HEK293 (cell line): ENCODE measurements at regions not wholly inside any gene's neighbourhood (a gene's known extent, or its start where the extent isn't known, plus 50 kb on each side); places are given as distances from the start of the nearest gene placed in this dataset.

Experiments used
- GFI1B ChIP-seq: fragments of 450-650 bp; formaldehyde crosslinking; IDR thresholded peaks from 2 replicates; pipeline ENCODE4 v1.5.1; 2016; ENCODE audit warnings: missing biosample characterization, missing genetic modification characterization
- ZNF514 ChIP-seq: fragments of 450-650 bp; formaldehyde crosslinking; IDR thresholded peaks from 2 replicates; pipeline ENCODE4 v1.5.1; 2016; ENCODE audit warnings: missing biosample characterization, missing genetic modification characterization
- TF ChIP-seq, protein P1 (sequence below): fragments of 450-650 bp; formaldehyde crosslinking; IDR thresholded peaks from 2 replicates; pipeline ENCODE4 v1.5.1; 2016; ENCODE audit warnings: missing biosample characterization, missing genetic modification characterization
- TF ChIP-seq, protein P2 (sequence below): fragments of 450-650 bp; formaldehyde crosslinking; IDR thresholded peaks from 2 replicates; pipeline ENCODE4 v1.5.1; 2016; ENCODE audit warnings: missing biosample characterization, missing genetic modification characterization

DNA sequence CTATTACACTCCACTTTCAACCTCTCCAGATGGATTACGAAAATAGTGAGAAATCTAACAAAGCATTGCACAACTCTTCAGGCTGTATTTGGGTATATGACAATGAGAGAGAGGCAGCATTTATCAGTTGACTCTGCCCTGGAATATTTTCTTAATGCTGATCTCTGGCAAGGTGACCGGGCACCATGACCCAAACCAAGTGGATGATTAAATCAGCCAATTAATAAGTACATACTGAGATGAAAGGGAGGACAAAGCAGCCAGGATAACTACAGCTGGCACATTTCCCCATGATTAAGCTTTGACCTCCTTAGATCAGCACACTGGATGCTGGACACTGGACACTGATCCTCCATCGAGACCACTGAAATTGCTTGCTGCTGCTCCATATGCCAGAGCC is 218.2 kb downstream of the ASCL1 start:
- TF ChIP-seq GFI1B (tag by site-specific recombination) (no peak), ZNF514 (tag by site-specific recombination) (no peak)
- TF ChIP-seq, protein P1, sequence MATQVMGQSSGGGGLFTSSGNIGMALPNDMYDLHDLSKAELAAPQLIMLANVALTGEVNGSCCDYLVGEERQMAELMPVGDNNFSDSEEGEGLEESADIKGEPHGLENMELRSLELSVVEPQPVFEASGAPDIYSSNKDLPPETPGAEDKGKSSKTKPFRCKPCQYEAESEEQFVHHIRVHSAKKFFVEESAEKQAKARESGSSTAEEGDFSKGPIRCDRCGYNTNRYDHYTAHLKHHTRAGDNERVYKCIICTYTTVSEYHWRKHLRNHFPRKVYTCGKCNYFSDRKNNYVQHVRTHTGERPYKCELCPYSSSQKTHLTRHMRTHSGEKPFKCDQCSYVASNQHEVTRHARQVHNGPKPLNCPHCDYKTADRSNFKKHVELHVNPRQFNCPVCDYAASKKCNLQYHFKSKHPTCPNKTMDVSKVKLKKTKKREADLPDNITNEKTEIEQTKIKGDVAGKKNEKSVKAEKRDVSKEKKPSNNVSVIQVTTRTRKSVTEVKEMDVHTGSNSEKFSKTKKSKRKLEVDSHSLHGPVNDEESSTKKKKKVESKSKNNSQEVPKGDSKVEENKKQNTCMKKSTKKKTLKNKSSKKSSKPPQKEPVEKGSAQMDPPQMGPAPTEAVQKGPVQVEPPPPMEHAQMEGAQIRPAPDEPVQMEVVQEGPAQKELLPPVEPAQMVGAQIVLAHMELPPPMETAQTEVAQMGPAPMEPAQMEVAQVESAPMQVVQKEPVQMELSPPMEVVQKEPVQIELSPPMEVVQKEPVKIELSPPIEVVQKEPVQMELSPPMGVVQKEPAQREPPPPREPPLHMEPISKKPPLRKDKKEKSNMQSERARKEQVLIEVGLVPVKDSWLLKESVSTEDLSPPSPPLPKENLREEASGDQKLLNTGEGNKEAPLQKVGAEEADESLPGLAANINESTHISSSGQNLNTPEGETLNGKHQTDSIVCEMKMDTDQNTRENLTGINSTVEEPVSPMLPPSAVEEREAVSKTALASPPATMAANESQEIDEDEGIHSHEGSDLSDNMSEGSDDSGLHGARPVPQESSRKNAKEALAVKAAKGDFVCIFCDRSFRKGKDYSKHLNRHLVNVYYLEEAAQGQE, result no peak
- TF ChIP-seq, protein P2, sequence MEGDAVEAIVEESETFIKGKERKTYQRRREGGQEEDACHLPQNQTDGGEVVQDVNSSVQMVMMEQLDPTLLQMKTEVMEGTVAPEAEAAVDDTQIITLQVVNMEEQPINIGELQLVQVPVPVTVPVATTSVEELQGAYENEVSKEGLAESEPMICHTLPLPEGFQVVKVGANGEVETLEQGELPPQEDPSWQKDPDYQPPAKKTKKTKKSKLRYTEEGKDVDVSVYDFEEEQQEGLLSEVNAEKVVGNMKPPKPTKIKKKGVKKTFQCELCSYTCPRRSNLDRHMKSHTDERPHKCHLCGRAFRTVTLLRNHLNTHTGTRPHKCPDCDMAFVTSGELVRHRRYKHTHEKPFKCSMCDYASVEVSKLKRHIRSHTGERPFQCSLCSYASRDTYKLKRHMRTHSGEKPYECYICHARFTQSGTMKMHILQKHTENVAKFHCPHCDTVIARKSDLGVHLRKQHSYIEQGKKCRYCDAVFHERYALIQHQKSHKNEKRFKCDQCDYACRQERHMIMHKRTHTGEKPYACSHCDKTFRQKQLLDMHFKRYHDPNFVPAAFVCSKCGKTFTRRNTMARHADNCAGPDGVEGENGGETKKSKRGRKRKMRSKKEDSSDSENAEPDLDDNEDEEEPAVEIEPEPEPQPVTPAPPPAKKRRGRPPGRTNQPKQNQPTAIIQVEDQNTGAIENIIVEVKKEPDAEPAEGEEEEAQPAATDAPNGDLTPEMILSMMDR (tag by site-specific recombination), result no peak
